Body of pancreas (tissue), 4 donors: ENCODE measurements at regions not wholly inside any gene's neighbourhood (a gene's known extent, or its start where the extent isn't known, plus 50 kb on each side); places are given as distances from the start of the nearest gene placed in this dataset.
"Not testable (repeated sequence)": the region's sequence is repeated elsewhere in the genome, so short reads cannot be mapped to it uniquely, and the experiment has no call there.

Source experiments
- ATAC-seq: fragments of 150-250 bp; one replicate; pipeline ENCODE4 v1.9.1; 2016
- DNase-seq, 4 donors: peaks; one replicate each; pipeline ENCODE4 v3.0.0-alpha.2; 2019
- H3K27ac ChIP-seq, 4 donors: fragments of 200-600 bp; sonication (generic); 1 replicate in 3 of 4; 2 replicates in 1 of 4; pipeline versions ENCODE4 v1.5.1 to v1.6.1; 2016 to 2019; ENCODE audit warnings: mild to moderate bottlenecking in 1 of 4, mixed read lengths in 1 of 4, moderate library complexity in 1 of 4
- H3K27me3 ChIP-seq, 2 donors: fragments of 200-600 bp; sonication (generic); one replicate each; pipeline ENCODE4 v1.6.0; 2016; ENCODE audit warnings: mild to moderate bottlenecking in 1 of 2
- H3K36me3 ChIP-seq, 2 donors: fragments of 200-600 bp; sonication (generic); replicated peaks in 1 of 2; 2 replicates each; pipeline ENCODE4 v1.5.1; 2016; ENCODE audit warnings: low read depth in 2 of 2; ENCODE audit not compliant: insufficient read depth in 1 of 2
- H3K4me1 ChIP-seq: fragments of 200-600 bp; sonication (generic); one replicate; pipeline ENCODE4 v1.6.0; 2016
- H3K4me3 ChIP-seq, 2 donors: fragments of 200-600 bp; sonication (generic); 1 replicate in 1 of 2; 2 replicates in 1 of 2; pipeline ENCODE4 v1.5.1; 2016 to 2019
- H3K9me3 ChIP-seq, 3 donors: fragments of 200-600 bp; sonication (generic); 1 replicate in 2 of 3; 2 replicates in 1 of 3; pipeline ENCODE4 v1.5.1; 2016
- POLR2A ChIP-seq, 3 donors: fragments of 450-650 bp; IDR thresholded peaks; one replicate each; pipeline ENCODE4 v1.6.1; 2016; ENCODE audit warnings: antibody characterized with exemption in 3 of 3, mild to moderate bottlenecking in 2 of 3
- WGBS, 2 donors: methylation state at CpG; one replicate each; pipeline ENCODE4 v1.1.5; 2017; 5-methylcytosine and 5-hydroxymethylcytosine counted together
- intact Hi-C: fragments of 100-400 bp; cut with DNase I; formaldehyde crosslinking; loops from one replicate; pipeline ENCODE4 v1.15.1; 2023
- TF ChIP-seq, protein P1 (sequence below), 7 experiments: fragments of 450-650 bp in 4 of 7; fragments of 200-600 bp in 3 of 7; sonication (generic) in 3 of 7; IDR thresholded peaks; one replicate each; pipeline ENCODE4 v1.5.1; 2016 to 2019; ENCODE audit warnings: antibody characterized with exemption in 7 of 7

DNA sequence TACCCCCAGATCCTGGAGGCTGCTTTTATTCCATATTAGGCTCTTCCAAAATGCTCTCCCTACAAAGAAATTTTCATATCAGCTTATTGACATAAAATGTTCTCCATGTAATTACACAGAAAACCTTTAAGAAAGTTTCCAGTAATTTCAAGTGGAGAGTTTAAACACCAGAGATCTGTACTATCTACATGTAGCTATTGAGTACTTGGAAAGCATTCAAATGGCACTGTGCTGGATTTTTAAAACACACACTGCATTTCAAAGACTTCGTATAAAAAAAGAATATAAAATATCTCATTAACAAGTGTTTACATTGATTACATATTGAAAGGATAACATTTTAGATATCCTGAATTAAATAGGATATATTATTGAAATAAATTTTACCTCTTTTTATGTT is 182.4 kb upstream of the ZNF521 start:
- ATAC-seq (no peak), DNase-seq (no peak)
- Histone ChIP-seq H3K27ac (no peak overlapping the region), H3K9me3 (no peaks in the 10 kb centered on the region), H3K36me3 (no peaks in the 10 kb centered on the region), H3K4me3 (no peak overlapping the region), H3K4me1 (no peaks in the 10 kb centered on the region), H3K27me3 (no peaks in the 10 kb centered on the region)
- 32 to 40% methylated on average over 1 of the region's 1 CpG for WGBS, 2 donors
- intact Hi-C loops, result no loop called here
- TF ChIP-seq, protein P1, sequence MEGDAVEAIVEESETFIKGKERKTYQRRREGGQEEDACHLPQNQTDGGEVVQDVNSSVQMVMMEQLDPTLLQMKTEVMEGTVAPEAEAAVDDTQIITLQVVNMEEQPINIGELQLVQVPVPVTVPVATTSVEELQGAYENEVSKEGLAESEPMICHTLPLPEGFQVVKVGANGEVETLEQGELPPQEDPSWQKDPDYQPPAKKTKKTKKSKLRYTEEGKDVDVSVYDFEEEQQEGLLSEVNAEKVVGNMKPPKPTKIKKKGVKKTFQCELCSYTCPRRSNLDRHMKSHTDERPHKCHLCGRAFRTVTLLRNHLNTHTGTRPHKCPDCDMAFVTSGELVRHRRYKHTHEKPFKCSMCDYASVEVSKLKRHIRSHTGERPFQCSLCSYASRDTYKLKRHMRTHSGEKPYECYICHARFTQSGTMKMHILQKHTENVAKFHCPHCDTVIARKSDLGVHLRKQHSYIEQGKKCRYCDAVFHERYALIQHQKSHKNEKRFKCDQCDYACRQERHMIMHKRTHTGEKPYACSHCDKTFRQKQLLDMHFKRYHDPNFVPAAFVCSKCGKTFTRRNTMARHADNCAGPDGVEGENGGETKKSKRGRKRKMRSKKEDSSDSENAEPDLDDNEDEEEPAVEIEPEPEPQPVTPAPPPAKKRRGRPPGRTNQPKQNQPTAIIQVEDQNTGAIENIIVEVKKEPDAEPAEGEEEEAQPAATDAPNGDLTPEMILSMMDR (IDR thresholded peaks at IDR 0.05), result no peak
- TF ChIP-seq POLR2A (IDR thresholded peaks at IDR 0.05), result no peak

DNA sequence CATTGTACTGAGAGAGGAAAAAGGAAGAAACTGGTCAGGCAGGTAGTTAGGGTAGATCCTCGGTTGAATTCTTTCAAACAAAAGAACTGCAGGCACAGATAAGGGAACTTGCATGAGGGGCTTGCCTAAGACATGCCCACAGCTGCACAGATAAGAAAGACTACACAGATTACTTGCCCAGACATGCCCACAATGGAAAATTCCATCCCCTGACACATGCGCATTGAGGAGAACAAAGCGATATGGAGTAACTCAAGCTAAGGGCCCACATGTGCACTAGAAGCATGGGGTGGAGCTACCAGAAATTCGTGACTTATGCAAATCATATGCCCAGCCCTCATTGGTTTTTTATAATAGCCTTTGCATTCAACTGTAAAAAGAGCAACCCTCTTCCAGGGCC is 181.3 kb upstream of the ZNF521 start:
- ATAC-seq (no peak), DNase-seq (no peak)
- H3K4me3 ChIP-seq, result no peak overlapping the region
- intact Hi-C loops, result no loop called here
- no peaks in the 10 kb centered on the region for H3K9me3 ChIP-seq
- H3K27ac ChIP-seq, result no peak overlapping the region
- H3K27me3 ChIP-seq, result peaks cover 0 to 4% of the 10 kb centered on the region in 2 donors
- TF ChIP-seq, protein P1 (IDR thresholded peaks at IDR 0.05), result no peak
- no peak for TF ChIP-seq POLR2A (IDR thresholded peaks at IDR 0.05)
- H3K4me1 ChIP-seq, result no peaks in the 10 kb centered on the region
- H3K36me3 ChIP-seq, result no peaks in the 10 kb centered on the region
- WGBS, 2 donors, result 70 to 74% methylated on average over 4 of the region's 4 CpGs

DNA sequence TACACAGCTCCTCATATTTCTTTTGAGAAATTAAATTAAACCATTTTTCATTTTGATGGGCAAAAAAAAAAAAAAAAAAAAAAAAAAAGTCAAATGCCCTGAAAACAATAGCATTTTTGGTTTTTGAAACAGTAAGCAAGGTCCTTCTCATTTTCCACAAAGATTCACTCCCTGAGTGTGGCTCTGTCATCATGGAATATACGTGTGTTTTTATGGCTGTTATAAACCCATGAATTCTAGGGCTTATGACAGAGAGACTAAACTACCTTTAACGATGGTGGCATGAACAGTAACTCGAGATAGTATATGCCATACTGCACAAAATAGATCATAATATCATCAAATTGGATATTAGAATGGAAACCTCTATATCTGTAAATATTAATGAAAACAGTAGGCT is 179.2 kb upstream of the ZNF521 start:
- peaks cover 0 to 4% of the 10 kb centered on the region in 2 donors for H3K27me3 ChIP-seq
- TF ChIP-seq, protein P1 (IDR thresholded peaks at IDR 0.05), result no peak
- no peak for TF ChIP-seq POLR2A (IDR thresholded peaks at IDR 0.05)
- ATAC-seq, result no peak
- H3K27ac ChIP-seq, result no peak overlapping the region
- H3K9me3 ChIP-seq, result no peaks in the 10 kb centered on the region
- WGBS, 2 donors, result 47 to 57% methylated on average over 3 of the region's 3 CpGs
- DNase-seq, result no peak
- H3K4me1 ChIP-seq, result no peaks in the 10 kb centered on the region
- no peaks in the 10 kb centered on the region for H3K36me3 ChIP-seq
- intact Hi-C loops, result no loop called here
- H3K4me3 ChIP-seq, result no peak overlapping the region

DNA sequence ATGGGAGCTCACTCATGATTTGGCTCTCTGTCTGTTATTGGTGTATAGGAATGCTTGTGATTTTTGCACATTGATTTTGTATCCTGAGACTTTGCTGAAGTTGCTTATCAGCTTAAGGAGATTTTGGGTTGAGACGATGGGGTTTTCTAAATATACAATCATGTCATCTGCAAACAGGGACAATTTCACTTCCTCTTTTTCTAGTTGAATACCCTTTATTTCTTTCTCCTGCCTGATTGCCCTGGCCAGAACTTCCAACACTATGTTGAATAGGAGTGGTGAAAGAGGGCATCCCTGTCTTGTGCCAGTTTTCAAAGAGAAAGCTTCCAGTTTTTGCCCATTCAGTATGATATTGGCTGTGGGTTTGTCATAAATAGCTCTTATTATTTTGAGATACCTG is 173.8 kb upstream of the ZNF521 start:
- H3K9me3 ChIP-seq, ATAC-seq, H3K4me1 ChIP-seq, intact Hi-C loops, H3K27me3 ChIP-seq, H3K36me3 ChIP-seq, H3K27ac ChIP-seq, DNase-seq, H3K4me3 ChIP-seq: not testable (repeated sequence)
- WGBS, 2 donors, result 46 to 93% methylated on average over 1 of the region's 1 CpG

DNA sequence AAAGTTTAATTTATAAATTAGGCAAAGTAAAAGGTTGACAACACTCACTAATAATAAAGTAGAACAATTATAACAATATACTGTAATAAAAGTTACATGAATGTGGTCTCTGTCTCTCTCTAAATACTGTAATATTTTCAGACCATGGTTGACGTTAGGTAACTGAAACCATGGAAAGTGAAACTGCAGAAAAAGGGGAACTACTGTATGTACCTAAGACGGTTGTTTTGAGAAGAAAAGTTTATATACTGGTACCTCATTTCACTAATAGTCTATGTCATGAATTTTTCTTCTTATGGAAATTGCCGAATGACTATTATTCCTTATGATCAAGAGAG is 166.7 kb upstream of the ZNF521 start:
- Histone ChIP-seq H3K9me3 (no peaks in the 10 kb centered on the region), H3K4me1 (no peaks in the 10 kb centered on the region), H3K4me3 (no peak overlapping the region), H3K36me3 (no peaks in the 10 kb centered on the region), H3K27me3 (no peaks in the 10 kb centered on the region), H3K27ac (no peak overlapping the region)
- 48 to 63% methylated on average over 3 of the region's 3 CpGs for WGBS, 2 donors
- ATAC-seq, result no peak
- DNase-seq, result no peak
- intact Hi-C loops, result no loop called here
- no peak for TF ChIP-seq POLR2A (IDR thresholded peaks at IDR 0.05)
- TF ChIP-seq, protein P1 (IDR thresholded peaks at IDR 0.05), result no peak
